Nephron (organoid): ENCODE measurements at regions not wholly inside any gene's neighbourhood (a gene's known extent, or its start where the extent isn't known, plus 50 kb on each side); places are given as distances from the start of the nearest gene placed in this dataset.

Source experiments
- H3K27ac Mint-ChIP-seq, 3 experiments: 2 replicates each; pipeline ENCODE4 v1.8.0; 2020; ENCODE audit warnings: mixed read lengths in 3 of 3, mild to moderate bottlenecking in 2 of 3, moderate library complexity in 1 of 3
- H3K27me3 Mint-ChIP-seq: 2 replicates; pipeline ENCODE4 v1.8.0; 2021; ENCODE audit warnings: low read depth, mild to moderate bottlenecking, moderate library complexity, mixed read lengths
- H3K36me3 Mint-ChIP-seq: 2 replicates; pipeline ENCODE4 v1.8.0; 2020; ENCODE audit warnings: low read depth, mixed read lengths
- H3K4me1 Mint-ChIP-seq: 2 replicates; pipeline ENCODE4 v1.8.0; 2020; ENCODE audit warnings: mixed read lengths
- H3K4me3 Mint-ChIP-seq, 3 experiments: 2 replicates each; pipeline ENCODE4 v1.8.0; 2020; ENCODE audit warnings: mild to moderate bottlenecking in 3 of 3, mixed read lengths in 3 of 3, moderate library complexity in 2 of 3
- H3K9me3 Mint-ChIP-seq: 2 replicates; pipeline ENCODE4 v1.8.0; 2020; ENCODE audit warnings: mixed read lengths
- TF ChIP-seq, protein P1 (sequence below), 3 experiments: fragments of 200-600 bp; sonication (generic); IDR thresholded peaks; one replicate each; pipeline ENCODE4 v1.5.0; 2021; ENCODE audit warnings: antibody characterized with exemption in 3 of 3; ENCODE audit not compliant: unreplicated experiment in 3 of 3

DNA sequence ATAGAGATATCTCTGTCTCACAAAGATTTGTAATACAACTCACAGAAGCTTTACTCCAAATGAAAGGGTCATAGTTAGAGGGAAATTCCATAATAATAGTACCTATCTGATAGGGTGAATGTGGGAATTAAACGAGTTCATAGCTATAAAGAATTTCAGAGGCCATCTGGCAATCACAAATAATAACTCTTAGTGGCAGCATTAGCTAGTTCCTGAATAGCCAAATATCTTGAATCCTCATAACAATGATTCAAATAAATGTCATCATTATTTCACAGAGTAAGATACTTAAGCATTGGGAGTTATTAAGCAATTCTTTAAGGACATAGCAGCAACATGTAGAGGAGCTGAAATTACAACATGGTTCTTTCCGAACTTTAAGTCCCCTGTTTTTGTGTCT is 1265.0 kb upstream of the PIK3C3 start:
- Mint-ChIP-seq H3K36me3 (no peaks in the 10 kb centered on the region), H3K4me3 (no peak overlapping the region), H3K9me3 (peaks cover 4% of the 10 kb centered on the region), H3K27ac (peak overlapping the region in 1 of 3 experiments; percentile 68), H3K27me3 (no peaks in the 10 kb centered on the region), H3K4me1 (peaks cover 29% of the 10 kb centered on the region)
- TF ChIP-seq, protein P1, sequence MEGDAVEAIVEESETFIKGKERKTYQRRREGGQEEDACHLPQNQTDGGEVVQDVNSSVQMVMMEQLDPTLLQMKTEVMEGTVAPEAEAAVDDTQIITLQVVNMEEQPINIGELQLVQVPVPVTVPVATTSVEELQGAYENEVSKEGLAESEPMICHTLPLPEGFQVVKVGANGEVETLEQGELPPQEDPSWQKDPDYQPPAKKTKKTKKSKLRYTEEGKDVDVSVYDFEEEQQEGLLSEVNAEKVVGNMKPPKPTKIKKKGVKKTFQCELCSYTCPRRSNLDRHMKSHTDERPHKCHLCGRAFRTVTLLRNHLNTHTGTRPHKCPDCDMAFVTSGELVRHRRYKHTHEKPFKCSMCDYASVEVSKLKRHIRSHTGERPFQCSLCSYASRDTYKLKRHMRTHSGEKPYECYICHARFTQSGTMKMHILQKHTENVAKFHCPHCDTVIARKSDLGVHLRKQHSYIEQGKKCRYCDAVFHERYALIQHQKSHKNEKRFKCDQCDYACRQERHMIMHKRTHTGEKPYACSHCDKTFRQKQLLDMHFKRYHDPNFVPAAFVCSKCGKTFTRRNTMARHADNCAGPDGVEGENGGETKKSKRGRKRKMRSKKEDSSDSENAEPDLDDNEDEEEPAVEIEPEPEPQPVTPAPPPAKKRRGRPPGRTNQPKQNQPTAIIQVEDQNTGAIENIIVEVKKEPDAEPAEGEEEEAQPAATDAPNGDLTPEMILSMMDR (IDR thresholded peaks at IDR 0.05; ENCODE audit: unreplicated experiment in 3 of 3) = no peak

DNA sequence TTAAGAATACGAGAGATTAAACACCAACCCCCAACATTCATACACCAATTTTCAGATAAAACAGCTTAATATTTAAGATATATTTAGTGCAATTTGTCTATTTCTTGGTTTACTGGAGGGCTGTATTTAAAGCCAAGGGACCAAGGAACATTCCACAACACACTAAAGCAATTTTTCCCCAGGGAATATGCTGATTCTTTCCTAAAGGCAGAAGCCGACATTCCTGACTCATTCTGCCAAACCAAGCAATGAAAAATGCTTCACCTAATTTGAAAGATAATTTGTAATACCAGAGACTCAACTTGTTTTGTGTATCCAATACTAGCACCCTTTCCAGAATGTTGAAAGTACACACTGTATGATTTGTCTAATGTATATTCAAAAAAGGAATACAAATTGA is 1267.6 kb upstream of the PIK3C3 start:
- no peaks in the 10 kb centered on the region for H3K9me3 Mint-ChIP-seq
- no peaks in the 10 kb centered on the region for H3K27me3 Mint-ChIP-seq

DNA sequence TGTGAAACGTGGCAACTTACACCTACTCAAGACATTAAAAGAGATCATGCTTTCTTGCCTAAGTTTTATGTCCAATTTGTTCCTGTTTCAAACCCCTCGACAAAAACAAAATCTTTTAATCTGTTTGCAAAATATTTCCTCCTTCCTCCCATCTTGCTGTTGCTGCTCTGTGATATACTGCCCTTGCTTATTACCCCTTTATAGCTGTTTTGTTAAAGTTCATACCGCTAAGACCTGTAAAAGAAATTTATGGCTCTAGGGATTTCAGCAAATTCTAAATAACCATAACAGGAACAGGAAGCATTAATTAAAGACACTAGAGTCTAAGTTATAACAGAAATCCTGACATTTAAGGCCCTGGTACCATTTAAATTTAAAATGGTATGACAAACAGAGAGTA is 1268.2 kb upstream of the PIK3C3 start:
- Mint-ChIP-seq H3K4me1 (peaks cover 29% of the 10 kb centered on the region), H3K27ac (peak overlapping the region in 2 of 3 experiments; percentile 38 to 67), H3K27me3 (no peaks in the 10 kb centered on the region), H3K4me3 (no peak overlapping the region), H3K9me3 (no peaks in the 10 kb centered on the region), H3K36me3 (no peaks in the 10 kb centered on the region)
- TF ChIP-seq, protein P1 (IDR thresholded peaks at IDR 0.05; ENCODE audit: unreplicated experiment in 3 of 3) = no peak

More for the DNA sequence above, 1267.6 kb upstream of the PIK3C3 start:
- Mint-ChIP-seq H3K4me1 (peaks cover 29% of the 10 kb centered on the region), H3K36me3 (no peaks in the 10 kb centered on the region), H3K27ac (peak overlapping the region; percentile 43 to 72 (median 67)), H3K4me3 (no peak overlapping the region)
- TF ChIP-seq, protein P1 (IDR thresholded peaks at IDR 0.05; ENCODE audit: unreplicated experiment in 3 of 3) = no peak

DNA sequence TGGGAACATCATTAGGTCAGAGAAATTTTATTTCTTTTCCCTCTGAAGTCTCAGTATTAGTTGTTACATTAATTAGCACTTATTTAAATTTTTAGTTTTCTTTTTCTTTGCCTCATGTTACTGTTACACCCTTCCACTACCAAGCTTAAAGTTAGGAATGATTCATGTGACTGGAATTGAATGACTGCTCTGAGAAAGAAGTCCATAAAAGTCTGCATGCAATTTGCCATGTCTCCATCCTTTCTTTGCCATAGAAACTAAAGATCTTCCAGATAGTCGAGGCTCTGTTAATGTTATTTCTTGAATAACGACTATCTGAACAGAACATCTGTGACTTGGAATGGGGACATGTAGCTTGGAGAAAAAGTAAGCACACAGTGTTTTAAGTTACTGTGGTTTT is 1269.8 kb upstream of the PIK3C3 start:
- Mint-ChIP-seq H3K9me3 (no peaks in the 10 kb centered on the region), H3K27ac (no peak overlapping the region), H3K36me3 (no peaks in the 10 kb centered on the region), H3K4me3 (no peak overlapping the region), H3K27me3 (no peaks in the 10 kb centered on the region), H3K4me1 (peaks cover 29% of the 10 kb centered on the region)
- TF ChIP-seq, protein P1 (IDR thresholded peaks at IDR 0.05; ENCODE audit: unreplicated experiment in 3 of 3) = no peak

DNA sequence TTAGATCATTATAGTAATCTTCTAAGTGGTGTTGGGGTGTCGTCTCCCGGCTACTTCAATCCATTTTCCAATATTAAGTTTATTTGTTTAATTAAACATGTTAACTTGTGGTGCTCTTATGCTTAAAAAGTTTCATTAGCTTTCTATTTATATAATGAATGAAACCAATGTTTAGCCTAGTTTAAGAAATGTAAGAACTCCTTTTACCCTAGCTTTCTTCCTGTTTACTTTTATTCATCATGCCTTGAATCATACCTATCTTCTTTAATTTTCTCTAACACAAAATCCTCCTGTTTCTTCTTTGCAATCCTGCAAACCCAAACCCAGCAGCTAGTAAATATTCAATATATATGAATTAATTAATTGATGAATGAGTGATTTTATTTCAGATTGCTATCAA is 1276.7 kb upstream of the PIK3C3 start:
- no peak overlapping the region for H3K4me3 Mint-ChIP-seq
- H3K9me3 Mint-ChIP-seq = no peaks in the 10 kb centered on the region
- no peak overlapping the region for H3K27ac Mint-ChIP-seq

DNA sequence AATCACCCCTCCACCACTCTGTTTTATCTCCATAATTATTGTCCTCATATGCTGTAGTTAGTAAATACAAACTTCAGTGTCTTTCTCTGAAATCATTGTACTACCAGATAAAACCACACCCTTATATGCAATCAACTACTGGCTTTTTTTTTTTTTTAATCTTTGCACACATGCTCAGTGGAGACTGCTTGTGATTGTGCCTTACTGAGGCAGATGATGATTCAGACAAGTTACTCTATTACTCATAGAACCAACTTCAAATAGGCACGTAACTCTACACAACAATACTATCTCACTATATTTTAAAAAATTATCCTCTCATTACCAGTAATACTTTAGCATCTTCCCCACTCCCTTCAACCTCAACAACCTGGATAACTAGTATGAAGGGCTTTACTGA is 1278.4 kb upstream of the PIK3C3 start:
- no peaks in the 10 kb centered on the region for H3K4me1 Mint-ChIP-seq
- H3K9me3 Mint-ChIP-seq = no peaks in the 10 kb centered on the region
- no peaks in the 10 kb centered on the region for H3K36me3 Mint-ChIP-seq
- TF ChIP-seq, protein P1 (IDR thresholded peaks at IDR 0.05; ENCODE audit: unreplicated experiment in 3 of 3) = no peak
- H3K27ac Mint-ChIP-seq = no peak overlapping the region
- no peaks in the 10 kb centered on the region for H3K27me3 Mint-ChIP-seq
- no peak overlapping the region for H3K4me3 Mint-ChIP-seq

More for the DNA sequence above, 1276.7 kb upstream of the PIK3C3 start:
- Mint-ChIP-seq H3K27me3 (no peaks in the 10 kb centered on the region), H3K36me3 (no peaks in the 10 kb centered on the region), H3K4me1 (no peaks in the 10 kb centered on the region)
- TF ChIP-seq, protein P1 (IDR thresholded peaks at IDR 0.05; ENCODE audit: unreplicated experiment in 3 of 3) = no peak
